NB4 (cell line): ENCODE measurements at regions not wholly inside any gene's neighbourhood (a gene's known extent, or its start where the extent isn't known, plus 50 kb on each side); places are given as distances from the start of the nearest gene placed in this dataset.

Experiments
- MAX ChIP-seq: IDR thresholded peaks from 2 replicates; pipeline ENCODE4 v1.6.1; 2011; ENCODE audit warnings: low read depth, low read length
- MYC ChIP-seq: IDR thresholded peaks from 2 replicates; pipeline ENCODE4 v1.6.1; 2011; ENCODE audit warnings: low read depth, low read length
- POLR2A ChIP-seq: IDR thresholded peaks from 2 replicates; pipeline ENCODE4 v1.6.1; 2011; ENCODE audit warnings: mild to moderate bottlenecking; ENCODE audit not compliant: insufficient read length; ENCODE audit errors: extremely low read depth
- TF ChIP-seq, protein P1 (sequence below): IDR thresholded peaks from one replicate; pipeline ENCODE4 v1.5.1; 2012; ENCODE audit warnings: low read depth, low read length

- TF ChIP-seq, protein P1, sequence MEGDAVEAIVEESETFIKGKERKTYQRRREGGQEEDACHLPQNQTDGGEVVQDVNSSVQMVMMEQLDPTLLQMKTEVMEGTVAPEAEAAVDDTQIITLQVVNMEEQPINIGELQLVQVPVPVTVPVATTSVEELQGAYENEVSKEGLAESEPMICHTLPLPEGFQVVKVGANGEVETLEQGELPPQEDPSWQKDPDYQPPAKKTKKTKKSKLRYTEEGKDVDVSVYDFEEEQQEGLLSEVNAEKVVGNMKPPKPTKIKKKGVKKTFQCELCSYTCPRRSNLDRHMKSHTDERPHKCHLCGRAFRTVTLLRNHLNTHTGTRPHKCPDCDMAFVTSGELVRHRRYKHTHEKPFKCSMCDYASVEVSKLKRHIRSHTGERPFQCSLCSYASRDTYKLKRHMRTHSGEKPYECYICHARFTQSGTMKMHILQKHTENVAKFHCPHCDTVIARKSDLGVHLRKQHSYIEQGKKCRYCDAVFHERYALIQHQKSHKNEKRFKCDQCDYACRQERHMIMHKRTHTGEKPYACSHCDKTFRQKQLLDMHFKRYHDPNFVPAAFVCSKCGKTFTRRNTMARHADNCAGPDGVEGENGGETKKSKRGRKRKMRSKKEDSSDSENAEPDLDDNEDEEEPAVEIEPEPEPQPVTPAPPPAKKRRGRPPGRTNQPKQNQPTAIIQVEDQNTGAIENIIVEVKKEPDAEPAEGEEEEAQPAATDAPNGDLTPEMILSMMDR: no peak
- TF ChIP-seq POLR2A: no peak
- TF ChIP-seq MYC: no peak
- no peak for TF ChIP-seq MAX
These were observed 238.1 kb upstream of the AGA start for GRCh38 chr4:177680308-177680707.
